Thoracic aorta (tissue), 2 donors: ENCODE measurements at regions not wholly inside any gene's neighbourhood (a gene's known extent, or its start where the extent isn't known, plus 50 kb on each side); places are given as distances from the start of the nearest gene placed in this dataset.

Experiments
- ATAC-seq: fragments of 150-250 bp; one replicate; pipeline ENCODE4 v1.8.0; 2017; ENCODE audit warnings: low read depth; ENCODE audit not compliant: insufficient number of reproducible peaks, low FRiP score
- DNase-seq: peaks from one replicate; pipeline ENCODE4 v3.0.0-alpha.2; 2020; ENCODE audit warnings: low spot score
- H3K27ac ChIP-seq, 2 donors: fragments of 200-600 bp; sonication (generic); 1 replicate in 1 of 2; 2 replicates in 1 of 2; pipeline ENCODE4 v1.5.1; 2016; ENCODE audit warnings: mild to moderate bottlenecking in 2 of 2, moderate library complexity in 2 of 2
- H3K27me3 ChIP-seq: fragments of 200-600 bp; sonication (generic); replicated peaks from 2 replicates; pipeline ENCODE4 v1.6.0; 2016; ENCODE audit warnings: mild to moderate bottlenecking; ENCODE audit not compliant: insufficient read depth
- H3K36me3 ChIP-seq: fragments of 200-600 bp; sonication (generic); one replicate; pipeline ENCODE4 v1.5.1; 2016
- H3K4me1 ChIP-seq, 2 donors: fragments of 200-600 bp; sonication (generic); 1 replicate in 1 of 2; 2 replicates in 1 of 2; pipeline versions ENCODE4 v1.5.1 to v1.6.0; 2016; ENCODE audit warnings: low read depth in 2 of 2, mild to moderate bottlenecking in 1 of 2; ENCODE audit not compliant: control insufficient read depth in 1 of 2
- H3K4me3 ChIP-seq: fragments of 200-600 bp; sonication (generic); 2 replicates; pipeline ENCODE4 v1.5.1; 2016; ENCODE audit warnings: mild to moderate bottlenecking
- H3K9me3 ChIP-seq: fragments of 200-600 bp; sonication (generic); 2 replicates; pipeline ENCODE4 v1.5.1; 2016
- CTCF ChIP-seq: fragments of 200-600 bp; sonication (generic); IDR thresholded peaks from one replicate; pipeline ENCODE4 v1.5.1; 2019; ENCODE audit warnings: antibody characterized with exemption

- no peak for ATAC-seq
- no peaks in the 10 kb centered on the region for H3K36me3 ChIP-seq
- no peak overlapping the region for H3K27ac ChIP-seq
- TF ChIP-seq CTCF, result no peak
- H3K4me3 ChIP-seq, result no peak overlapping the region
- H3K4me1 ChIP-seq, result no peaks in the 10 kb centered on the region
- no peaks in the 10 kb centered on the region for H3K27me3 ChIP-seq
- H3K9me3 ChIP-seq, result no peaks in the 10 kb centered on the region
- no peak for DNase-seq
These were observed 195.4 kb downstream of the SPP2 start for GRCh38 chr2:234245945-234246344.

DNA sequence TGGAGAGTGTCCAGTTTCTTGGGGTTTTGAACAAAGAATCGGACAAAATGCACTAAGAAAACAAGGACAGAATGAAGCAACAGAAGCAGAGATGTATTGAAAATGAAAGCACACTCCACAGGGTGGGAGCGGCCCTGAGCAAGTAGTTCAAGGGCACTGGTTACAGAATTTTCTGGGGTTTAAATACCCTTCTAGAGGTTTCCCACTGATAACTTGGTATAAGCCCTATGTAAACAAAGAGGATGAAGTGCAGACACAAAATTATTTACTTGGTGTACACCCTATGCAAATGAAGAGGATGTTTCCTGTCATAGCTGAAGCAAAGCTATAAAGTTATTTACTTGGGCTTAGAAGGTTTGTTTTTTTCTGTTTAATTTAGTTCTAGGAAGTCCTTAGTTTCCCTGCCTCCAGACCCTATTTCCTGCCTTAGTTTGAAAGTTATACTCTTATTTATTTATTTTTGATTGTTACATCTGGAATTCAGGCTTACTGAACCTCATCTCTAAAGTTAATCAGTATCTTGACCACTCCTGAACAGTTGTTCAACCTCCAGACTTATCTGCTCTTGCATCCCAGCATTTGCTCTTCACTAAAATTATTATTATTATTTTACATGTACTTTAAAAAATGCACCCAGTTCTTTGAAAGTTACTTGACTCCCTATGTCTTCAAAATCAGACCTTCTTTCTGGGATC, 193.5 kb downstream of the SPP2 start:
- DNase-seq, result no peak
- Histone ChIP-seq H3K27ac (no peak overlapping the region), H3K4me1 (no peaks in the 10 kb centered on the region), H3K9me3 (no peaks in the 10 kb centered on the region), H3K36me3 (no peaks in the 10 kb centered on the region), H3K27me3 (no peaks in the 10 kb centered on the region), H3K4me3 (no peak overlapping the region)
- no peak for TF ChIP-seq CTCF
- no peak for ATAC-seq

GRCh38 chr2:234242459-234242836, 191.9 kb downstream of the SPP2 start:
- Histone ChIP-seq H3K27me3 (no peaks in the 10 kb centered on the region), H3K4me3 (no peak overlapping the region), H3K4me1 (no peaks in the 10 kb centered on the region), H3K27ac (no peak overlapping the region), H3K9me3 (no peaks in the 10 kb centered on the region), H3K36me3 (no peaks in the 10 kb centered on the region)
- no peak for ATAC-seq
- no peak for TF ChIP-seq CTCF
- no peak for DNase-seq

GRCh38 chr2:234241656-234242458, 191.4 kb downstream of the SPP2 start:
- Histone ChIP-seq H3K36me3 (no peaks in the 10 kb centered on the region), H3K4me1 (no peaks in the 10 kb centered on the region), H3K4me3 (no peak overlapping the region), H3K9me3 (no peaks in the 10 kb centered on the region), H3K27me3 (no peaks in the 10 kb centered on the region), H3K27ac (no peak overlapping the region)
- DNase-seq (no peak), ATAC-seq (no peak)
- no peak for TF ChIP-seq CTCF

DNA sequence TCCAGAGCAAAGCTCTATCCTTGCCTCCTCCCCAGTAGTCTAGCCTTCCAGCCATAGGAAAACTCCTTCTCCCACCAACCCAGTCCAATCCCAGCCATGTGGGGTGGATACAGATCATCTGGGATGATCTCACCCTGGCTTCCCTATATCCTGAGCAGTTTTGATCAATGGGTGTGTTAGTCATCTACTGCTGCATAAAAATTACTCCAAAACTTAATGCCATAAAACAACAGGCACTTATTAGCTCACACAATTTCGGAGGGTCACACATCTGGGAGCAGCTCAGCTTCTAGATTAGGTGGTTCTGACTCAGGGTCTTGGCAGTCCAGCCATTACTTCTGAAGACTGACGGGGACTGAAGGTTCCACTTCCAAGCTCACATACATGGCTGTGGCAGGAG, 190.4 kb downstream of the SPP2 start:
- DNase-seq (no peak), ATAC-seq (no peak)
- Histone ChIP-seq H3K36me3 (no peaks in the 10 kb centered on the region), H3K4me1 (no peaks in the 10 kb centered on the region), H3K27me3 (no peaks in the 10 kb centered on the region), H3K9me3 (no peaks in the 10 kb centered on the region), H3K27ac (no peak overlapping the region), H3K4me3 (no peak overlapping the region)
- TF ChIP-seq CTCF, result no peak
